Middle frontal gyrus (tissue), 1 donor: ENCODE measurements at regions not wholly inside any gene's neighbourhood (a gene's known extent, or its start where the extent isn't known, plus 50 kb on each side); places are given as distances from the start of the nearest gene placed in this dataset.
"Not testable (repeated sequence)": the region's sequence is repeated elsewhere in the genome, so short reads cannot be mapped to it uniquely, and the experiment has no call there.

Experiments
- DNase-seq: peaks from one replicate; pipeline ENCODE4 v3.0.0-alpha.2; 2015; ENCODE audit warnings: low spot score; ENCODE audit errors: extremely low spot score

- DNase-seq = no peak
Measured at GRCh38 chr6:2611092-2611491, 139.6 kb downstream of the MYLK4 start.

- DNase-seq = no peak
Measured at GRCh38 chr6:2608503-2608902, 142.2 kb downstream of the MYLK4 start.

GRCh38 chr6:2600363-2600762 lies 150.4 kb downstream of the MYLK4 start:
- no peak for DNase-seq

- no peak for DNase-seq
Measured at GRCh38 chr6:2599817-2600216, 150.9 kb downstream of the MYLK4 start.

- no peak for DNase-seq
Measured at GRCh38 chr6:2598867-2599266, 151.9 kb downstream of the MYLK4 start.

GRCh38 chr6:2597991-2598390 lies 152.7 kb downstream of the MYLK4 start:
- DNase-seq = no peak

GRCh38 chr6:2597457-2597856 lies 153.3 kb downstream of the MYLK4 start:
- not testable (repeated sequence) for DNase-seq

GRCh38 chr6:2596222-2596621 lies 154.5 kb downstream of the MYLK4 start:
- DNase-seq = no peak

GRCh38 chr6:2594868-2595267 lies 155.9 kb downstream of the MYLK4 start:
- no peak for DNase-seq

GRCh38 chr6:2593167-2593566 lies 157.6 kb downstream of the MYLK4 start:
- DNase-seq = no peak

GRCh38 chr6:2589171-2589661 lies 161.5 kb downstream of the MYLK4 start:
- DNase-seq = no peak

GRCh38 chr6:2583459-2583858 lies 167.3 kb downstream of the MYLK4 start:
- DNase-seq = no peak

GRCh38 chr6:2582268-2582667 lies 168.5 kb downstream of the MYLK4 start:
- no peak for DNase-seq

- DNase-seq = no peak
Measured at GRCh38 chr6:2581611-2582010, 169.1 kb downstream of the MYLK4 start.

- no peak for DNase-seq
Measured at GRCh38 chr6:2581011-2581410, 169.7 kb downstream of the MYLK4 start.

- no peak for DNase-seq
Measured at GRCh38 chr6:2579804-2580570, 170.7 kb downstream of the MYLK4 start.

- no peak for DNase-seq
Measured at GRCh38 chr6:2579241-2579761, 171.4 kb downstream of the MYLK4 start.

- DNase-seq = no peak
Measured at GRCh38 chr6:2578767-2579166, 172.0 kb downstream of the MYLK4 start.

GRCh38 chr6:2576499-2576898 lies 174.2 kb downstream of the MYLK4 start:
- DNase-seq = no peak

- DNase-seq = no peak
Measured at GRCh38 chr6:2575236-2575635, 175.5 kb downstream of the MYLK4 start.

GRCh38 chr6:2569420-2569819 lies 181.3 kb downstream of the MYLK4 start:
- DNase-seq = not testable (repeated sequence)

GRCh38 chr6:2566048-2566447 lies 184.7 kb downstream of the MYLK4 start:
- DNase-seq = no peak

- no peak for DNase-seq
Measured at GRCh38 chr6:2565499-2565898, 185.2 kb downstream of the MYLK4 start.
